OCI-LY7 (cell line): ENCODE measurements at regions not wholly inside any gene's neighbourhood (a gene's known extent, or its start where the extent isn't known, plus 50 kb on each side); places are given as distances from the start of the nearest gene placed in this dataset.

Experiments used
- BruUV-seq: library from RNA; stranded (reverse); fragments of 400-500 nt; replicated peaks from 2 replicates; lab custom pipeline; 2021; lab: Mats Ljungman, UMichigan
- CTCF ChIA-PET: fragments of 300-600 bp; sonication (Branson Sonifier 250); formaldehyde crosslinking; loops from one replicate; lab custom pipeline; 2022; ENCODE audit warnings: antibody characterized with exemption; ENCODE audit not compliant: unreplicated experiment; lab: Charles Lee
- POLR2A ChIA-PET: fragments of 300-600 bp; sonication (Branson Sonifier 250); formaldehyde crosslinking; loops from one replicate; lab custom pipeline; 2022; ENCODE audit warnings: antibody characterized with exemption; lab: Charles Lee
- DNase-seq: peaks from one replicate; pipeline ENCODE4 v3.0.0-alpha.2; 2015; ENCODE audit warnings: low spot score
- H2AFZ ChIP-seq: fragments of 200-600 bp; sonication (generic), shearing (Covaris generic); 2 replicates; pipeline ENCODE4 v1.6.1; 2014; ENCODE audit warnings: mild to moderate bottlenecking, antibody characterized with exemption, low read length, moderate library complexity
- H3K27ac ChIP-seq: fragments of 200-600 bp; sonication (generic); 2 replicates; pipeline ENCODE4 v1.5.1; 2014; ENCODE audit warnings: mixed run types, low read depth, mild to moderate bottlenecking, moderate library complexity, low read length, inconsistent platforms; ENCODE audit not compliant: poor library complexity, severe bottlenecking
- H3K36me3 ChIP-seq: fragments of 200-600 bp; sonication (generic); 2 replicates; pipeline ENCODE4 v1.6.1; 2014; ENCODE audit warnings: mild to moderate bottlenecking, antibody characterized with exemption, low read length, moderate library complexity, mixed read lengths; ENCODE audit not compliant: insufficient read depth
- H3K4me1 ChIP-seq: fragments of 200-600 bp; sonication (generic); 2 replicates; pipeline ENCODE4 v1.5.1; 2014; ENCODE audit warnings: mild to moderate bottlenecking, low read length; ENCODE audit not compliant: insufficient read depth, poor library complexity, severe bottlenecking
- H3K4me2 ChIP-seq: fragments of 200-600 bp; sonication (generic); 2 replicates; pipeline ENCODE4 v1.6.1; 2014; ENCODE audit warnings: mild to moderate bottlenecking, low read length
- H3K4me3 ChIP-seq: fragments of 200-600 bp; sonication (generic); 2 replicates; pipeline ENCODE4 v1.5.1; 2014; ENCODE audit warnings: mild to moderate bottlenecking, low read depth, low read length; ENCODE audit not compliant: poor library complexity, severe bottlenecking
- H3K79me2 ChIP-seq: fragments of 200-600 bp; sonication (generic); 2 replicates; pipeline ENCODE4 v1.6.1; 2016; ENCODE audit warnings: low read depth, mild to moderate bottlenecking, low read length, moderate library complexity, mixed read lengths; ENCODE audit not compliant: insufficient read depth
- H3K9me2 ChIP-seq: fragments of 200-600 bp; sonication (generic); 2 replicates; pipeline ENCODE4 v1.6.1; 2016; ENCODE audit warnings: mild to moderate bottlenecking, low read length, mixed read lengths; ENCODE audit not compliant: insufficient read depth
- H3K9me3 ChIP-seq: fragments of 200-600 bp; sonication (generic); 2 replicates; pipeline ENCODE4 v1.6.1; 2014; ENCODE audit warnings: mild to moderate bottlenecking, mixed run types, low read length, mixed read lengths
- H4K20me1 ChIP-seq: fragments of 200-600 bp; sonication (generic); 2 replicates; pipeline ENCODE4 v1.6.1; 2014; ENCODE audit warnings: mild to moderate bottlenecking, antibody characterized with exemption, low read length, moderate library complexity, mixed read lengths; ENCODE audit not compliant: insufficient read depth
- EZH2phosphoT487 ChIP-seq: fragments of 200-600 bp; sonication (generic); IDR thresholded peaks from 2 replicates; pipeline ENCODE4 v1.6.1; 2018; ENCODE audit warnings: low read depth, borderline replicate concordance, mild to moderate bottlenecking, mixed run types, antibody characterized with exemption, low read length, moderate library complexity, mixed read lengths
- intact Hi-C: fragments of 100-400 bp; cut with micrococcal nuclease; formaldehyde crosslinking; loops from one replicate; pipeline ENCODE4 v1.10.0; 2022; ENCODE audit not compliant: unreplicated experiment
- TF ChIP-seq, protein P1 (sequence below): fragments of 200-600 bp; sonication (generic); conservative IDR thresholded peaks from 2 replicates; pipeline ENCODE4 v1.5.1; 2014; ENCODE audit warnings: mild to moderate bottlenecking, antibody characterized with exemption, low read length, moderate library complexity, mixed read lengths

DNA sequence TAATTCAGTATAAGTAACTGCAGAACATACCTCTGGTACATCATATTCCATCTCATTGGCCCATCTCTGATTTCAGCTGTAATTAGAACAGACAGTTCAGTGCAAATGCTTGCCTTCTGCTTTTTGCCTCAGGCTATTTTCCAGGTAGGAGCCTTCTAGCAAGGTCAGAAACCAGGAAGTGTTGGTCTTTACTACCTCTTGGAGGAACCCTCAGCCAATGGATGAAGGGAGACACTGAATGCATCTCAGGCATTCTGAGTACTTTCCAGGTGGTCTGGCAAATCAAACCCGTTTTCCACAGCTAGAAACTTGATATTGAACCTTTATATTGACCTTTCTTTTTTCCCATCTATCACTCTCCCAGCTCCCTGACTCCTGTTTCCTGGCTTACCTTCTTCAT, 348.5 kb upstream of the SOX2 start:
- Histone ChIP-seq H4K20me1 (no peaks in the 10 kb centered on the region; the same call in 1 of the 2 replicates), H3K36me3 (no peaks in the 10 kb centered on the region), H3K4me3 (no peak overlapping the region), H3K9me3 (no peaks in the 10 kb centered on the region), H3K9me2 (no peaks in the 10 kb centered on the region), H3K27ac (no peak overlapping the region), H3K79me2 (no peaks in the 10 kb centered on the region), H2AFZ (no peak overlapping the region), H3K4me2 (no peak overlapping the region; the same call in 1 of the 2 replicates), H3K4me1 (no peaks in the 10 kb centered on the region)
- no peak for TF ChIP-seq EZH2phosphoT487
- TF ChIP-seq, protein P1, sequence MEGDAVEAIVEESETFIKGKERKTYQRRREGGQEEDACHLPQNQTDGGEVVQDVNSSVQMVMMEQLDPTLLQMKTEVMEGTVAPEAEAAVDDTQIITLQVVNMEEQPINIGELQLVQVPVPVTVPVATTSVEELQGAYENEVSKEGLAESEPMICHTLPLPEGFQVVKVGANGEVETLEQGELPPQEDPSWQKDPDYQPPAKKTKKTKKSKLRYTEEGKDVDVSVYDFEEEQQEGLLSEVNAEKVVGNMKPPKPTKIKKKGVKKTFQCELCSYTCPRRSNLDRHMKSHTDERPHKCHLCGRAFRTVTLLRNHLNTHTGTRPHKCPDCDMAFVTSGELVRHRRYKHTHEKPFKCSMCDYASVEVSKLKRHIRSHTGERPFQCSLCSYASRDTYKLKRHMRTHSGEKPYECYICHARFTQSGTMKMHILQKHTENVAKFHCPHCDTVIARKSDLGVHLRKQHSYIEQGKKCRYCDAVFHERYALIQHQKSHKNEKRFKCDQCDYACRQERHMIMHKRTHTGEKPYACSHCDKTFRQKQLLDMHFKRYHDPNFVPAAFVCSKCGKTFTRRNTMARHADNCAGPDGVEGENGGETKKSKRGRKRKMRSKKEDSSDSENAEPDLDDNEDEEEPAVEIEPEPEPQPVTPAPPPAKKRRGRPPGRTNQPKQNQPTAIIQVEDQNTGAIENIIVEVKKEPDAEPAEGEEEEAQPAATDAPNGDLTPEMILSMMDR: no peak
- CTCF ChIA-PET: no interaction called here
- no TSS peak for BruUV-seq
- DNase-seq: no peak
- intact Hi-C loops: no loop called here
- POLR2A ChIA-PET: interaction anchor here (0.5 kb wide), 1 partner anchor 1282 kb away, joined by 8 read pairs; no protein-coding TSS in a partner anchor

DNA sequence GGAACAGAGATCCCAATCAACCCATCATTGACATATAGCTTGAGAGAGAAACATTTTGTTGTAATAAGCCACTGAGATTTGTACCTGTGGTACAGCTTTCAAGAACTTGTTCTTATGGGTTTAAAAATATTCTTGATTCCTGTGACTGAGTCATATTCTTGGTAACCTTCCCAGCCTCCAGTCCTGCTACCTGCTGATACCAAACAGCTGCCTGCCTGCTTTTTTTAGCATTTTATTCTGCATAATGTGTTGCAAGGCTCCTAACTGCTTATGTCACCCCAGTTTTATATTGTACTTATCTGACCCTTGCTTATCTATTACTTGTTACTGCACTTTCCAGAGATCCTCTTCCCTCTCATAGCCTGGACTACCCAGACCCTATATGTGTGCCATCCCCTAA, 349.3 kb upstream of the SOX2 start:
- POLR2A ChIA-PET: interaction anchor here (0.5 kb wide), 1 partner anchor 1283 kb away, joined by 8 read pairs; no protein-coding TSS in a partner anchor
- intact Hi-C loops: no loop called here
- CTCF ChIA-PET: no interaction called here
- no TSS peak for BruUV-seq
- Histone ChIP-seq H3K9me2 (no peaks in the 10 kb centered on the region), H3K27ac (no peak overlapping the region), H3K4me1 (no peaks in the 10 kb centered on the region), H3K79me2 (no peaks in the 10 kb centered on the region), H4K20me1 (no peaks in the 10 kb centered on the region; the same call in 1 of the 2 replicates), H3K36me3 (no peaks in the 10 kb centered on the region), H3K4me3 (no peak overlapping the region), H3K4me2 (no peak overlapping the region; the same call in 1 of the 2 replicates), H2AFZ (no peak overlapping the region), H3K9me3 (no peaks in the 10 kb centered on the region)
- no peak for DNase-seq
- TF ChIP-seq EZH2phosphoT487: no peak
- TF ChIP-seq, protein P1: no peak

DNA sequence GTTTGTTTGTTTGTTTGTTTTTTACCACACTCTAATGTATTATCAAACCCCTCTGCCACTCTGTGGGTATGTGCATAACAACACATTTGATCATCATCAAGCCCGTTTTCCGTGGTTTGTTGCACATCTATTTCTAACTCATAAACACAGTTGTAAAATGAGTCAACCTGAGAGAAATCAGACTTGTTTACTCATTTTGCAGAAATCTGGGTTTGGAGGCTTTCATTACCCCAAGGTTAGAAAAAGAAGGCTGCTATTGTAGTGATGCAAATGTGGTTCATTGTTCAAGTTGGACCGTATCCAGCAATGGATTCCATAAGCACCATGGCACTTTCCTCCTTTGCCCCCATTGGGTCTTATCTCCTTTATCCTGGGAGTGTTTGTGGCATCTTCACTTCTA, 353.2 kb upstream of the SOX2 start:
- no peak for DNase-seq
- TF ChIP-seq EZH2phosphoT487: no peak
- TF ChIP-seq, protein P1: no peak

More for the DNA sequence above, 353.2 kb upstream of the SOX2 start:
- intact Hi-C loops: no loop called here
- no peak overlapping the region for H2AFZ ChIP-seq
- ChIA-PET CTCF (no interaction called here), POLR2A (no interaction called here)
- H4K20me1 ChIP-seq: no peaks in the 10 kb centered on the region
- no peak overlapping the region for H3K27ac ChIP-seq
- H3K79me2 ChIP-seq: no peaks in the 10 kb centered on the region
- H3K36me3 ChIP-seq: no peaks in the 10 kb centered on the region
- H3K4me2 ChIP-seq: no peak overlapping the region
- H3K9me3 ChIP-seq: no peaks in the 10 kb centered on the region
- BruUV-seq: no TSS peak
- H3K4me1 ChIP-seq: no peaks in the 10 kb centered on the region
- H3K9me2 ChIP-seq: no peaks in the 10 kb centered on the region
- H3K4me3 ChIP-seq: no peak overlapping the region
